Natural killer cell (primary cell): ENCODE measurements at regions not wholly inside any gene's neighbourhood (a gene's known extent, or its start where the extent isn't known, plus 50 kb on each side); places are given as distances from the start of the nearest gene placed in this dataset.

Experiments used
- ATAC-seq, 3 donors: fragments of 150-1000 bp in 2 of 3; fragments of 200-7000 bp in 1 of 3; cut with Tn5 transposase; 1 replicate in 1 of 3; 2 replicates in 2 of 3; pipeline ENCODE4 v1.10.0; 2021; ENCODE audit warnings: mild to moderate bottlenecking in 2 of 3, moderate library complexity in 2 of 3
- DNase-seq, 2 donors: peaks; one replicate each; pipeline versions ENCODE4 v3.0.0 to v3.0.0-alpha.2; 2013 to 2021; ENCODE audit warnings: mixed read lengths in 1 of 2
- H3K27ac ChIP-seq: one replicate; pipeline ENCODE4 v1.5.1; 2013; ENCODE audit warnings: mild to moderate bottlenecking, low read length
- H3K27me3 ChIP-seq: one replicate; pipeline ENCODE4 v1.6.1; 2013; ENCODE audit warnings: low read length; ENCODE audit not compliant: control insufficient read depth, insufficient read depth
- H3K36me3 ChIP-seq: one replicate; pipeline ENCODE4 v1.6.1; 2013; ENCODE audit warnings: low read length; ENCODE audit not compliant: control insufficient read depth, insufficient read depth
- H3K4me1 ChIP-seq: one replicate; pipeline ENCODE4 v1.6.1; 2013; ENCODE audit warnings: low read length; ENCODE audit not compliant: control insufficient read depth, insufficient read depth
- H3K4me3 ChIP-seq: one replicate; pipeline ENCODE4 v1.5.1; 2013; ENCODE audit warnings: low read length
- H3K9me3 ChIP-seq: one replicate; pipeline ENCODE4 v1.6.1; 2013; ENCODE audit warnings: low read length; ENCODE audit not compliant: control insufficient read depth, insufficient read depth
- H3K27ac Mint-ChIP-seq, 2 donors: one replicate each; pipeline ENCODE4 v1.8.0; 2022; ENCODE audit warnings: mild to moderate bottlenecking in 2 of 2, mixed read lengths in 2 of 2, moderate library complexity in 1 of 2
- H3K27me3 Mint-ChIP-seq, 2 donors: one replicate each; pipeline ENCODE4 v1.8.0; 2022; ENCODE audit warnings: low read depth in 2 of 2, mixed read lengths in 2 of 2
- H3K36me3 Mint-ChIP-seq: one replicate; pipeline ENCODE4 v1.8.0; 2022; ENCODE audit warnings: mixed read lengths
- H3K4me1 Mint-ChIP-seq, 2 donors: one replicate each; pipeline ENCODE4 v1.8.0; 2022; ENCODE audit warnings: mixed read lengths in 2 of 2
- H3K4me3 Mint-ChIP-seq: one replicate; pipeline ENCODE4 v1.8.0; 2022; ENCODE audit warnings: mild to moderate bottlenecking, moderate library complexity, mixed read lengths
- H3K9me3 Mint-ChIP-seq, 2 donors: one replicate each; pipeline ENCODE4 v1.8.0; 2022; ENCODE audit warnings: mixed read lengths in 2 of 2
- CTCF ChIP-seq: fragments of 200-600 bp; IDR thresholded peaks from one replicate; pipeline ENCODE4 v1.8.0; 2022; ENCODE audit warnings: antibody characterized with exemption
- WGBS: methylation state at CpG from one replicate; pipeline ENCODE4 v1.1.7; 2013; ENCODE audit warnings: missing lambda C conversion rate; ENCODE audit not compliant: insufficient coverage; 5-methylcytosine and 5-hydroxymethylcytosine counted together
- intact Hi-C: fragments of 100-400 bp; cut with micrococcal nuclease; formaldehyde crosslinking; loops from one replicate; pipeline ENCODE4 v1.14.2; 2022

GRCh38 chr12:115383668-115384067, 699.7 kb upstream of the TBX3 start:
- no peak overlapping the region for H3K4me3 Mint-ChIP-seq
- no peaks in the 10 kb centered on the region for H3K27me3 Mint-ChIP-seq
- Histone ChIP-seq H3K9me3 (no peaks in the 10 kb centered on the region), H3K36me3 (no peaks in the 10 kb centered on the region), H3K27me3 (no peaks in the 10 kb centered on the region), H3K4me1 (no peaks in the 10 kb centered on the region), H3K27ac (no peak overlapping the region), H3K4me3 (no peak overlapping the region)
- H3K4me1 Mint-ChIP-seq = no peaks in the 10 kb centered on the region
- no peak for DNase-seq
- no peaks in the 10 kb centered on the region for H3K36me3 Mint-ChIP-seq
- TF ChIP-seq CTCF = no peak
- ATAC-seq = no peak
- 89% methylated on average over 7 of the region's 7 CpGs for WGBS
- intact Hi-C loops = no loop called here
- peaks cover 2 to 4% of the 10 kb centered on the region in 2 donors for H3K9me3 Mint-ChIP-seq
- no peak overlapping the region for H3K27ac Mint-ChIP-seq

- H3K4me1 Mint-ChIP-seq = no peaks in the 10 kb centered on the region
- 93% methylated on average over 4 of the region's 5 CpGs for WGBS
- no peak for TF ChIP-seq CTCF
- no peak overlapping the region for H3K27ac Mint-ChIP-seq
- Histone ChIP-seq H3K27me3 (no peaks in the 10 kb centered on the region), H3K9me3 (no peaks in the 10 kb centered on the region), H3K4me3 (no peak overlapping the region), H3K27ac (no peak overlapping the region), H3K4me1 (no peaks in the 10 kb centered on the region), H3K36me3 (no peaks in the 10 kb centered on the region)
- ATAC-seq (no peak), DNase-seq (no peak)
- peaks cover 2 to 4% of the 10 kb centered on the region in 2 donors for H3K9me3 Mint-ChIP-seq
- intact Hi-C loops = no loop called here
- no peaks in the 10 kb centered on the region for H3K36me3 Mint-ChIP-seq
- no peak overlapping the region for H3K4me3 Mint-ChIP-seq
- no peaks in the 10 kb centered on the region for H3K27me3 Mint-ChIP-seq
Measured at GRCh38 chr12:115382681-115383080, 698.7 kb upstream of the TBX3 start.

GRCh38 chr12:115380546-115381120, 696.7 kb upstream of the TBX3 start:
- H3K27me3 ChIP-seq = no peaks in the 10 kb centered on the region
- no peaks in the 10 kb centered on the region for H3K9me3 ChIP-seq
- no peak overlapping the region for H3K4me3 ChIP-seq
- H3K27ac Mint-ChIP-seq = no peak overlapping the region
- no peak overlapping the region for H3K4me3 Mint-ChIP-seq
- no peaks in the 10 kb centered on the region for H3K4me1 Mint-ChIP-seq
- no peak overlapping the region for H3K27ac ChIP-seq
- peaks cover 0 to 2% of the 10 kb centered on the region in 2 donors for H3K9me3 Mint-ChIP-seq
- H3K4me1 ChIP-seq = no peaks in the 10 kb centered on the region
- WGBS = 38% methylated on average over 9 of the region's 9 CpGs
- no peak for TF ChIP-seq CTCF
- DNase-seq (no peak), ATAC-seq (no peak)
- no peaks in the 10 kb centered on the region for H3K36me3 ChIP-seq
- H3K27me3 Mint-ChIP-seq = no peaks in the 10 kb centered on the region
- intact Hi-C loops = no loop called here
- no peaks in the 10 kb centered on the region for H3K36me3 Mint-ChIP-seq

- Mint-ChIP-seq H3K4me1 (peaks cover 0 to 5% of the 10 kb centered on the region in 2 donors), H3K4me3 (no peak overlapping the region), H3K36me3 (no peaks in the 10 kb centered on the region), H3K9me3 (peaks cover 6 to 12% of the 10 kb centered on the region in 2 donors), H3K27ac (no peak overlapping the region), H3K27me3 (no peaks in the 10 kb centered on the region)
- no peak overlapping the region for H3K27ac ChIP-seq
- no peak for DNase-seq
- ATAC-seq = no peak
- H3K27me3 ChIP-seq = no peaks in the 10 kb centered on the region
- no peaks in the 10 kb centered on the region for H3K4me1 ChIP-seq
- 86% methylated on average over 2 of the region's 2 CpGs for WGBS
- no peak overlapping the region for H3K4me3 ChIP-seq
- H3K9me3 ChIP-seq = peaks cover 6% of the 10 kb centered on the region
- no peaks in the 10 kb centered on the region for H3K36me3 ChIP-seq
- no peak for TF ChIP-seq CTCF
- intact Hi-C loops = no loop called here
Measured at GRCh38 chr12:115378291-115378690, 694.3 kb upstream of the TBX3 start.
